Femur (tissue), 1 donor: ENCODE measurements at regions not wholly inside any gene's neighbourhood (a gene's known extent, or its start where the extent isn't known, plus 50 kb on each side); places are given as distances from the start of the nearest gene placed in this dataset.

Source experiments
- DNase-seq: peaks from one replicate; pipeline ENCODE4 v3.0.0-alpha.2; 2017

GRCh38 chr10:123459371-123460091 lies 206.6 kb upstream of the GPR26 start:
- no peak for DNase-seq

DNA sequence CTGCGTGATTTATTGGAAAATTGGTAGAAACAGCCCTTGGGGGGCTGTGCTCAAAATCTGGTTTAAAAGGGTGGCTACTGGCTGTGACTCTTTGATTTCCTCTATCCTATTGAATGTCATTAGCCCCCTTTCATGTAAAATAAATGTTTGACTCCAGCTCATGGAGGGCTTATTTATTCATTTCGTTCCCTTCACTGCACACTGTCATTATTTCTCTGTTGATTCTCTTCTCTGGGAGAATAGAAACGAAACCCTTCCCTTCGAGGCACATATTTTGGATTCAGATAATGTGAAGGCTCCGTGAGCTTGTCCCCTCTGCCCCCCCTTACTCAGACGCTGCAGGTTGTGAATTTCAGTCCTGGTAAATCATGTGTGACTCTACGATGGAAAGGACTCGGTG lies 203.9 kb upstream of the GPR26 start:
- DNase-seq: no peak

DNA sequence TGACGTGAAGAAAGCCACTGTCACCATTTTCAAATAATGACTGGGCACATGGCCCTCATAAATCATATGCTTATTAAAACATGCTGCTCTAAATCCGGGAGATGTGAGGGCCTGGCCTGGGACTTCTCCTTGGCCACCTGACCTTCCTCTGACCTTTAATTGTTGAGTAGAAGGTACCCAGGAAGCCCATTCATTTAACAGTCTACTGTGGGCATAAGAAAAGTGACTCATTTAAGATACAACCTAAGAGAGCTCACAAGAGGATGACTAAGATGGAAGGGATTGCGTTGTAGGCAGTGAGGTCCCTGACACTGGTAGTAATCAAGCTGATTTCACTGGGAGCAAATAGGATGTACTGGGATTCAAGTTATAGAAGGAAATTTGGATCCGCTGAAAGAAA lies 203.4 kb upstream of the GPR26 start:
- no peak for DNase-seq

GRCh38 chr10:123463181-123463580 lies 203.0 kb upstream of the GPR26 start:
- no peak for DNase-seq

- no peak for DNase-seq
Measured at GRCh38 chr10:123463698-123464097, 202.5 kb upstream of the GPR26 start.

DNA sequence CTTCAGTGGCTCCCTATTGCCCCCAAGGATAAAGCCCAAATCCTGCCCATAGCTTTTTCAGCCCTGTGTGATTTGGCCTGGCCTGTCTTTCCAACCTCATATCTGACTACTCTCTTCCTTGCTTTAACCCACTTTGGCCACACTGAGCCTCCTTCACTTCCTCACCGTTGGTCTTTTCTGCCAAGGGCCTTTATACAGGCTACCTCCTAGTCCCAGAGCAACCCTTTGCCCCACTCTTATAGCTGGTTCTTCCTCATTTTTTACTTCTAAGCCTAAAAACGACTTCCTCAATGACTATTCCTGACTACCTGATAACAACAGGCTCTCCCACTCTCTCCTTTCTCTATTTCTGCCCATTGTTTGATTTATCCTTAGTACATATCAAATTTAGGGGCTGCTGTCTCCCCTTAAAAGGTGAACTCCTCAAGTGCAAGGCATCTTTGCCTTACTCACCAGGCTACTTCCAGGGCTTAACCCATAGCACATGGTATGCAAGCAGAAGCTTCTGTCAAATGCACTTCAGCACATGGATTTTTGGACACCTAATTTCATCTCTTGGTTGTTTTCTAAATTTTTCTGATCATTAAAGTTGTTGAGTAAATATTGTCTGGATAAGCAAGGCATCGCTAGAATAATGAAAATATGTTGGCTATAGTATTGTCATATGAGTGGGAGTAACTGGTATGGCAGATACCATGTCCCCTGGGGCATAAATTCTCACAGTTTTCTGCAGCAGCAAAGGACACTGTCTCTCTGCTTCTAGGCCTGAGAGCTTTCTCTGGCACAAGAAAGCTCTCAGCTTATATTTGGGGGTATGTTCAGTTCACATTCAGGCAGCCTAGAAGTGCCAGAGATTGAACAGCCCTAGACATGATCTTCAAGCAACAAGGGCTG lies 201.5 kb upstream of the GPR26 start:
- no peak for DNase-seq

- no peak for DNase-seq
Measured at GRCh38 chr10:123470336-123470921, 195.7 kb upstream of the GPR26 start.

- no peak for DNase-seq
Measured at GRCh38 chr10:123471811-123472210, 194.3 kb upstream of the GPR26 start.

DNA sequence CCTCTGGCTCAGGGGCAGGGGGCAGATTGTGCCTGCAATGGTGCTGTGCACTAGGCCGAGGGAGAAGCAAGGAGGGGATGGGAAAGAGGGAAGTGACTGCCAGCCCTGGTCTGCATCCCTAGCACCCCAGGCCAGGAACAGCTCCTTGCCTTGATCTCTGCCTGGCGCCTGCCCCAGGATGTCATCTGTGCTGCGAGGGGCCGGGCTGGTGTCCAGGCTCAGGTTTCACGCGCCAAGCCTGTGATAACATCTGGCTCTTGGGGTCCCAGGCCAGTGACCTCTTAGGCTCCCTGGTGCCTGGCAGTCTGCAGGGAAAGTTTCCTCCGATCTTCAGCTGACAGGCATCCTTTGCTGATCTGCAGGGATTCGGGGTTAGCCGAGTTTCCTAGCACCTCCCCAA lies 193.5 kb upstream of the GPR26 start:
- no peak for DNase-seq

- DNase-seq: no peak
Measured at GRCh38 chr10:123474700-123475099, 191.5 kb upstream of the GPR26 start.

DNA sequence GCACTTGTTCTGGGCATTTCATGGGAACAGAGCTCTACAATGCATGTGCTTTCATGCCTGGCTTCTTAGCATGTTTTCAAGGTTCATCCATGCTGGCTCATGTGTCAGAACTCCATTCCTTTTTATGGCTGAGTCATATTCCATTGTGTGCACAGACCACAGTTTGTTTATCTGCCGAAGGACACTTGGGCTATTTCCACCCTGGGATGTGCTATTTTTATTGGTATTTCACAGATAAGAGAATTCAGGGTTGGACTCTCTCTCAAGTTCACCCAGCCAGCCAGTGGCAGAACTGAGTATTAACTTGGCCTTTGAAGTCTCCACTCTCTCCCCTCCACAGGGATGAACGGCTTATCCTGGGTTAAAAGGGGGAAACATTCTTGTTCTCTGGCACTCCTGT lies 190.7 kb upstream of the GPR26 start:
- DNase-seq: no peak

DNA sequence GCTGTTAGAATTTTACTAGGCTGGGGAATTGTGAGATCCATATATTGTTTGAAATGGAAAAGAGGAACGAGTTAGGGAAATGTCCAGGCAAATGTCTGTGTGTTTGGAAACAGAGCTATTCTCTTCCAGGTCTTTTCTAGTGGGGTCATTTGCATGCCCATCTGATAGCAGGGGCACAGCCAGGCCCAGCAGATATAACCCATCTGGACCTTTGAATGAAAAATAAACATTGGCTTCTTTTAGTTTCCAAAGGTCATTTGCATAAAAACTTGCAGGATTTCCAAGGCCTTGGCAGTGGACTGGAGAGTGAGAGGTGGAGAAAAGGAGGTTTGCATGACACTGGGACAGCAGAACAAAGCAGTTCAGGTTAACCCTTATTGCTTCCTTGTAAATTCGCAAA lies 188.0 kb upstream of the GPR26 start:
- no peak for DNase-seq

DNA sequence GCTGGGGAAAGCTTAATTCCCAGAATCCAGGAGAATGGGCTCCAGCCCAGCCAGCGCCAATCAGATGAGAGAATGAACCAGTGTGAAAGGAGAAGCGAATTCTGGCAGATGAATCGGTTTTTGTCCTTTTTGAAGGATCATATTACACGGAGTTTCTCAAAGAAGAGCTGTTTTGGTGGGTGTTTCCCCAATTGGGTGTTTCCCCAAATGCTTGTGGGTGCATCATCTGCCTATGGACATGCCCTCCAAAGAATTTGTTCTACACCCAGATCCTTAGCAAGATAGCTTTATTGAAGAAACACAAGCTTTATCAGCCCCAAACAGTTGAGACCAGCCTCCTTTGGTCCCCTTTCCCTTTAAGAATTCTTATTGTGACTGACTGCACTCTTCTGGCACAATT lies 186.5 kb upstream of the GPR26 start:
- DNase-seq: no peak

- no peak for DNase-seq
Measured at GRCh38 chr10:123480344-123480743, 185.8 kb upstream of the GPR26 start.

GRCh38 chr10:123480845-123481244 lies 185.3 kb upstream of the GPR26 start:
- DNase-seq: no peak

DNA sequence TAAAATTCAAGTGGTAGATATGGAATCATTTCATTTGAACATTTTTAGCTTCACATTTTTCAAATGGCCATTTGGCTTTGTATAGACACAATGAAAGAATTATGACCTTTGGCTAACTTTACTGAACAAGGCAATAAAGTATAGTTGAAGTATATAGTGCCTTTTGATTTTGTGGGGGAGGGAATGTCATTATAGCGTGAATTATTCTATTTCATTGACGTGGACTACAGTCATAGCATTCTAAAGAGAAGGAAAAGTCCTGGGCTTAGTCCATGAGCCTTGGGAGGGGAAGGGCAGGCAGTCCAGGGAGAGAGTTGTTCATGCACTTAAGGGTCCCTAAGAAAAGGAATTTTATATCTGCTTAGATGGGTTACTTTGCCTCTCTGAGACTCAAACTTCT lies 181.4 kb upstream of the GPR26 start:
- DNase-seq: no peak

GRCh38 chr10:123485341-123485960 lies 180.7 kb upstream of the GPR26 start:
- no peak for DNase-seq

DNA sequence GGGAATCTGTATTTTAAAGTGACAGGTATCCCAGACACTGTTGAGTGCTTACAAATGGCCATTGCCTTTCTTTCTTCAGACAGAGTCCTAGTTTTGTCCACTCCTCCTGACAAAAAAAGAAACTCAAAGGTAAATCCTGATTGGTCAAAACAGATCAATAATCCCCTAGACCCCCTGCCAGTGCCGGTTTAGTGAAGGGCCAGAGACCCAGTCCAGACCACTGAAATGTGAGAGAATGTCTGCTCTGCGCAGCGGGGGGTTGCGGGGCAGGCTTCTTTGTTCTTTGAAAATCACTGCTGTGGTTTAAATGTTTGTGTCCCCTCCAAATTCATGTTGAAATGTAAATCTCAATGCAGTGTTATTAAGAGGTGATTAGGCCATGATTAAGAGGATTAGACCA lies 177.7 kb upstream of the GPR26 start:
- DNase-seq: no peak

DNA sequence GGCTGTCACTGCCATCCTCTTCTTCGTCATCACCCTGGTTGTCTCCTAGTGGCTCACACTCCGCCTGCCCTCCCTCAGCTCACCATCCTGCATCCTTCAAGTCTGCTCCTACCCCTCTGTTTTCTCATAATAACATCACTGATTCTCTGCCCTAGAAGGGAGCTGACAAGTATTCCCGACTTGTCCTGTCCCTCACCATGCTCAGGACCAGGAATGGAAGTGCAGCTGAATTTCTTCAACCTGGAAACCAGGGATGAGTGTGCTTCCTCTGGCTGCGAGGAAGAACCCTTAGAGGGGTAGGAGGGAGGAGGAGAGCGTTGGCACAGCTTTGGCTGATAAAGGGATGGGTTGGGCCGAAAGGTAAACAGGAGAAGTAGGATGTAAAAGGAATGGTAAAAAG lies 174.8 kb upstream of the GPR26 start:
- no peak for DNase-seq

- no peak for DNase-seq
Measured at GRCh38 chr10:123492016-123492415, 174.1 kb upstream of the GPR26 start.

DNA sequence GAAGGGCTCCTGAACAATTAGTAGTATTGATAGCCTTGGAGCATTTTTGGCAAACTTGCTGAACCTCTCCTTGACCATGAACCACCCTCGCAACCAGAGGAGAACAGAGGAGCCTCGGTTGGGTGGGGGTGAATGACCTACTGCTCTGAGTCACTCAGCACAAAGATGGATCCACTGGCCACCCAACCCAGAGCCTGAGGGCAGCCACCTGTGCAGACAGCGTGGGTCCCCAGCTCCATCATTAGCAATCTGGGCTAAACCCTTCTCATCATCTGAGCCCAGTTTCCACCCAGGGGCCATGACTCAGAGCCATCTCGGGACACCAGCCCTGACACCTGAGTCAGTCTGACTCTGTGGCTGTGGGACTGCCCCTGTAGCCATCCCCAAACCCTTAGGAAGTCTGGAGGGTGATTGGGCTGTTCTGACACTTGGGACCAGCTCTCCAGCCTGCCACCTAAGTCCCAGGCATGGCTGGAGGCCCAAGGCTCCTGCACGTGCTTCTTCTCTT lies 171.8 kb upstream of the GPR26 start:
- DNase-seq: no peak

GRCh38 chr10:123496375-123496774 lies 169.8 kb upstream of the GPR26 start:
- DNase-seq: peak; percentile 48

DNA sequence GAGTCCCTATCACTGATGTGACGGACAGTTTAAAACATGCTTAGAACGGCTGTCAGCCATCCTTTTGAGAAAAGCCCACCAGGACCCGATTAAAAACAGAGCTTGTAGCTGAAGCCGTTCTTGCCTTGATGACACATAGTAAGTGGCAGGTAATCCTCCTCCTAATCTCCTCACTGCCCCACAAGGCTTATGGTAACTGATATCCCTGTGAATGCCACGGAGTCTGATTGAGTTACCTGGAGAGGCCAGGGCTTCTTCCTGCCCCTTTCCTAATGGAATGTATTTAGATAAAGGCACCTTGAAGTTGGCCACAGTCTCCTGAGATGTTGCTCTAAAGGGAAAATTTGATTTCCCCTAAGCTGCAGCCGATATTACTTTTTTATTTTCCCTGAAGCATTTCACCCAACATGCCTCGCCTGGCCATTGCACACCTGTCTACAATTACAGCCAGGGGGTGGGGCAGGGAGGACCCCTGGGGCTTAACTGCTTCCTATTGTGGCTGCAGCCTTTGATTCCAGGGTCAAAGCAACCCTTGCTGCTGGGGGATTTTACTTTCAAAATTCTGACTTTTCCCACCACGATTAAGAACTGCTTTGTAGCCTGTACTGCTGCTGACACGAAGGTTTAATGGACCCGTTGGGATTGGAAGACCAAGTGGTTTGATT lies 169.0 kb upstream of the GPR26 start:
- DNase-seq: no peak
